SH-SY5Y (cell line): ENCODE measurements at regions not wholly inside any gene's neighbourhood (a gene's known extent, or its start where the extent isn't known, plus 50 kb on each side); places are given as distances from the start of the nearest gene placed in this dataset.

Experiments
- GATA2 ChIP-seq: IDR thresholded peaks from 2 replicates; pipeline ENCODE4 v1.6.1; 2011; ENCODE audit warnings: mild to moderate bottlenecking, low read depth, low read length
- GATA3 ChIP-seq: IDR thresholded peaks from 2 replicates; pipeline ENCODE4 v1.6.1; 2011; ENCODE audit warnings: low read depth, mild to moderate bottlenecking, low read length, moderate library complexity

- no peak for TF ChIP-seq GATA2
- TF ChIP-seq GATA3, result no peak
Observed at GRCh38 chr9:13814647-13815400, 499.1 kb downstream of the NFIB start.

GRCh38 chr9:13811876-13812275 lies 502.1 kb downstream of the NFIB start:
- TF ChIP-seq GATA3 (no peak), GATA2 (no peak)

DNA sequence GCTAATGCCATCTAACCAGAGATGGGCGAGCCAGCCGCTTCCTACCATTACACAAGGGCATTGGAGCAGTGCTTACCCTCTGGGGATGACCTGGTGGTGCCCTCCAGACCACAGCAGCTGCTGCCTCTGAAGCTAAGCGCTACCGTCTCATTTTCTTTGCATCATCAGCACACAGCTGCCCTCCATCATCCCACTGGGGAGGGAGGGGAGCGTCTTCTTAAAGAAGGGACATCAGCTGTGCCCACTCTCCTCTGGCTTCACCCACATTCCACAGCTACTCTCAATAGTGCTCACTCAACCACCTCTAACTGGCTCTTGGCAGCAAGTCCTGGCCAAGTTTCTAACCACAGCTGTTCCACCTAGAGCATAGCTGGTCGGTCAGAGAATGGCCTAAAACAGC lies 503.4 kb downstream of the NFIB start:
- TF ChIP-seq GATA2, result no peak
- no peak for TF ChIP-seq GATA3

- TF ChIP-seq GATA2, result no peak
- no peak for TF ChIP-seq GATA3
Observed at GRCh38 chr9:13809401-13809800, 504.5 kb downstream of the NFIB start.

DNA sequence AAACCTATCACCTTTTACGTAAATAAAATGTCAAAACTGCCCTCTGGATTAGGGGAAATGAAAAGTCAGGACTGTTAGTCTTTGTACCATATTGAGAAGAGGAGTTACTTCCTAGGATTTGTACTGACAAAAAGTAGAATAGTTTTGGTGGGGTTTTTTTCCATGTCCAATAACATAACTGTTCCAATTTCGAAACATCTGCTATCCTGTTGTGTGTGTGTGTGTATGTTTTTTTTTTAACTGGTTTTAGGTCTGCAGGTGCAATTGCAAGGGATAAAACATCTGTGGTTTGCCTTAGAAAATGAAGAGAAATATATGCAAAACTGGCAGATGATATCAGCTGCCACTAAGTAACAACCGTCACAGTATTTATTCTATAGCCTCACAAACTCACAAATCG lies 506.8 kb downstream of the NFIB start:
- TF ChIP-seq GATA2 (no peak), GATA3 (no peak)

- no peak for TF ChIP-seq GATA2
- no peak for TF ChIP-seq GATA3
Observed at GRCh38 chr9:13806714-13807113, 507.2 kb downstream of the NFIB start.

GRCh38 chr9:13805546-13805945 lies 508.4 kb downstream of the NFIB start:
- no peak for TF ChIP-seq GATA2

- TF ChIP-seq GATA3, result no peak
- TF ChIP-seq GATA2, result no peak
Observed at GRCh38 chr9:13804532-13804931, 509.4 kb downstream of the NFIB start.

DNA sequence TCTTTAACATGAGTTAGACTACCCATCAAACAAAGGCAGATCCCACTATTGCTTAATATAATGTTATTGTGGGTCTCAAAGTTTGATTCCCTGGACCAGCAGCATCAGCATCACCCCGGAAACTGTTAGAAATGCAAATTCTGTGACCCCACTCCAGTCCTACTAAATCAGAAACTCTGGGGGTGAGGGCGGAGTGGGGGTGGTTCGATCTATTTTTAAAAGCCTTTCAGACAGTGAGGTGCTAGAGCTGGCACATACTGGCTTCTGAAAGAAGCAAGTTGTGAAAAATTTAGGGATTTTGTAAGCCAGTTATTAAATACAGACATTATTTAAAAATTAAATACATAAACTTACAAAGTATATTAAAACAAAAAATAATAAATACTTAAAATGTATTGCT lies 513.2 kb downstream of the NFIB start:
- no peak for TF ChIP-seq GATA3
- no peak for TF ChIP-seq GATA2

DNA sequence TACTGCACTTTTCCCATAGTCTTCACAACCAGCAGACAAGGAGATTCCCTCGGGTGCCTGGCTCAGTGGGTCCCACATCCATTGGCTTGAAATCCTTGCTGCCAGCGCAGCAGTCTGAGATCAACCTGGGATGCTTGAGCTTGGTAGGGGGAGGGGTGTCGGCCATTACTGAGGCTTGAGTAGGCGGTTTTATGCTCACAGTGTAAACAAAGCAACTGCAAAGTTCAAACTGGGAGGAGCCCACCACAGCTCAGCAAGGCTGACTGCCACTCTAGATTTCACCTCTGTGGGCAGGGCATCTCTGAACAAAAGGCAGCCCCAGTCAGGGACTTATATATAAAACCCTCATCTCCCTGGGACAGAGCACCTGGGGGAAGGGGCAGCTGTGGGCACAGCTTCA lies 512.3 kb upstream of the MPDZ start:
- TF ChIP-seq GATA3 (no peak), GATA2 (no peak)

DNA sequence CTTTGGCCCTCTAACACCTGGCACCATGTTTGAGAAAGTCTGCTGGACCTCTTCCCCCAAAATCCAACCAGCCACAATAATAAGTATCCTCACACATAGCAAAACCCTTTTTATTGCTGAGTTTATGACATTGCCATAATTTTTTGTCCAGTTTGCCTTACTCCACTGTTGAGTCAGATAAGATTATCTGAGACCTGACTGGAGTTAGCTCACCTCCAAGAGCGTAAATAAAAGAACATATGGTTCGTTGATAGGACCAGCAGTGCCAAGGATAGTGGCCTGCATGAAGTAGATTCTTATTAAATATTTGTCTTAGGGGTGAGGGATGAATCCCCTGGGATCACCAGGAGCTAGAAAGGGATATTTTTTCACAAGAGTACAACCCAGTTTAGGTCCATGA lies 510.6 kb upstream of the MPDZ start:
- TF ChIP-seq GATA3, result no peak
- TF ChIP-seq GATA2, result no peak

DNA sequence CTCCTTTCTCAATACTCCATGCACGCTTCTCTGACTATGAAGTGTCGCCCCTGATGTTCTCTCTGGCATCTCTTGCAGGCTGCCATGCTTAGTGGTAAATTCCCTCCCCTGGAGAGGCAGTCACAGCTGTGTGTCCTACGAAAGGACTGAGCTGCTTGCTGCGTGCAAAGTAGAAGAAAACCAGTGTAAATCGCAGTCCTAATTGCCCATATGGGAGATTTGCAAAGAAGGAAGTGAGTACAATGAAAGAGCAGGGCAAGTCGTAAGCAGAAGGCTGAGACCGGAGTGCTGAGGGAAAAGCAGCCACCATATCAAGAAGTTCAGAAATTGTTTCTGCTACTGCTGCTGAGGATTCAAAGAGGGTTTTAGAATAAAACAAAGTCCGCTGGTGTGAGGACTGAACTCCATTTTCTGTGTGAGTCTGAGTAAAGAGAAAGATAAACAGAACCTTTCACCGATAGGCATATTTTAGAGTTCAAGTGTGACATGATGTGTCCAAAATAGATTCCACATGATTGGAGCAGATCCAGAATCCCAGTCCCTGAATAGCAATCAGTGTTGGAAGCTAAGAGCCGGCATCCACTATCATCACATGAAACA lies 507.8 kb upstream of the MPDZ start:
- TF ChIP-seq GATA3 (no peak), GATA2 (no peak)

GRCh38 chr9:13786711-13787110 lies 507.2 kb upstream of the MPDZ start:
- no peak for TF ChIP-seq GATA2
- TF ChIP-seq GATA3, result no peak

DNA sequence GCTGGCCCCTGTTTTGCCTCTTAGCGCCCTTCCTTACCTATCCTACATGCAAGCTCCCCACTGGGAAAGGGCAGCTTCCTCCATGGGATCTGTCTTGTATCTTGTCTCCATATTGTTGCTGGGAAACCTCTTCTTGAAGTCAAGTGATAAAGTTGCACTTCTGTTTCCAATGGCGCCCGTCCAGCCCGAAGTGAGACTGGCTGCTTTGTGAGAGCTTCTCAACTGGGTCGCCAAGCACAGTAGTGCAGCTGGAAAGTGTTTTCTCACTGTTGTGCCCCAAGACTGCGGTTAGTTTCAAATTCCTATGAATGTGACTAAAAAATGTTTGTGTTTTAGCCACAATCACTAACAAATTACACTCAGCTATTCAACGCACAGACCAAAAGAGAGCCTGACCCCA lies 506.6 kb upstream of the MPDZ start:
- no peak for TF ChIP-seq GATA2
- no peak for TF ChIP-seq GATA3

- TF ChIP-seq GATA3 (no peak), GATA2 (no peak)
Observed at GRCh38 chr9:13779106-13779505, 499.6 kb upstream of the MPDZ start.
